D721Med (cell line): ENCODE measurements at regions not wholly inside any gene's neighbourhood (a gene's known extent, or its start where the extent isn't known, plus 50 kb on each side); places are given as distances from the start of the nearest gene placed in this dataset.

ENCODE experiments used
- DNase-seq: peaks from one replicate; pipeline ENCODE4 v3.0.0; 2011; ENCODE audit warnings: low spot score; ENCODE audit not compliant: insufficient read length
- FAIRE-seq: peaks from 2 replicates; lab custom pipeline; 2011; peaks lifted over from hg19 to GRCh38; lab: Jason Lieb, UNC
- CTCF ChIP-seq: IDR thresholded peaks from 2 replicates; pipeline ENCODE4 v1.5.1; 2012; ENCODE audit warnings: mild to moderate bottlenecking, control low read depth; ENCODE audit not compliant: insufficient read depth; ENCODE audit errors: missing control alignments

GRCh38 chr1:4411862-4412261 lies 242.5 kb upstream of the AJAP1 start:
- no peak for TF ChIP-seq CTCF
- FAIRE-seq, result no peak
- no peak for DNase-seq

GRCh38 chr1:4415476-4415875 lies 238.9 kb upstream of the AJAP1 start:
- DNase-seq (no peak), FAIRE-seq (no peak)
- TF ChIP-seq CTCF, result no peak

GRCh38 chr1:4416189-4416588 lies 238.2 kb upstream of the AJAP1 start:
- no peak for TF ChIP-seq CTCF
- DNase-seq (no peak), FAIRE-seq (no peak)

GRCh38 chr1:4418021-4418420 lies 236.4 kb upstream of the AJAP1 start:
- DNase-seq (no peak), FAIRE-seq (no peak)
- TF ChIP-seq CTCF, result no peak

GRCh38 chr1:4421986-4422385 lies 232.4 kb upstream of the AJAP1 start:
- DNase-seq (no peak), FAIRE-seq (no peak)
- TF ChIP-seq CTCF, result no peak

GRCh38 chr1:4422504-4423289 lies 231.7 kb upstream of the AJAP1 start:
- no peak for FAIRE-seq
- no peak for DNase-seq
- TF ChIP-seq CTCF, result no peak

- no peak for DNase-seq
- no peak for TF ChIP-seq CTCF
- FAIRE-seq, result no peak
These were observed 230.2 kb upstream of the AJAP1 start for GRCh38 chr1:4424254-4424653.
